ENCODE measurements at regions not wholly inside any gene's neighbourhood (a gene's known extent, or its start where the extent isn't known, plus 50 kb on each side); places are given as distances from the start of the nearest gene placed in this dataset.
"Not testable (repeated sequence)": the region's sequence is repeated elsewhere in the genome, so short reads cannot be mapped to it uniquely, and the experiment has no call there.

DNA sequence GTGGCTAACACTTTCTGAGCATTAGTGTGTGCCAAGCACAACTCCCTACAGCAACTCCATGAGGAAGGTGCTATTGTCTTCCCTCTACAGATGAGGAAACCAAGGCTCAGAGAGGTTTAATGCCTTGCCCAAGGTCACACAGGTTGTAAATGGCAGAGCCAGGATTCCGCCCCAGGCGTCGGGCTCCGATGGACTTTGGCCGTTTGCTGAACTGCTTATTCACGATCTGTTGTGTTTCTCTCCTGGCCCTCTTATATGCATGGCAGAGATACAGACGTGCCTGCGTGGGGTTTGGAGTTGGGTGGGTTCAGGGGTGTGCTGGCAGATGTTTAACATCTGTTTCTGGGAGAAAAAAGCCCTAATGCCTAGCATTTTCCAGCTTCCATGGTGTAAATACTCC, 117.4 kb downstream of the ZNF267 start:
- H2AFZ ChIP-seq (ENCODE audit: low read depth, low read length); H3K4me1 ChIP-seq (ENCODE audit: control insufficient read depth, insufficient read depth, low read depth, low read length); H3K9me3 ChIP-seq (ENCODE audit: control insufficient read depth, low read length); H4K91ac ChIP-seq (ENCODE audit: low read length); H3K23ac ChIP-seq (ENCODE audit: low read length in 2 of 2); H2BK12ac ChIP-seq (ENCODE audit: low read length in 2 of 2); H3K9ac ChIP-seq (ENCODE audit: low read length); H3K36me3 ChIP-seq (ENCODE audit: control insufficient read depth in 1 of 2, insufficient read depth in 2 of 2, low read depth in 1 of 2, low read length in 2 of 2); H3K4ac ChIP-seq (ENCODE audit: low read depth in 1 of 2, low read length in 2 of 2); H2AK5ac ChIP-seq (ENCODE audit: low read length, severe bottlenecking); H2BK5ac ChIP-seq (ENCODE audit: low read depth, low read length, poor library complexity, severe bottlenecking); H3K79me1 ChIP-seq (replicated peaks; ENCODE audit: low read length, poor library complexity, severe bottlenecking); H4K8ac ChIP-seq (ENCODE audit: low read length); DNase-seq; H3K27ac ChIP-seq (ENCODE audit: low read length, poor library complexity, severe bottlenecking); H2BK120ac ChIP-seq (ENCODE audit: low read depth, low read length); H3K4me2 ChIP-seq (ENCODE audit: low read length, poor library complexity, severe bottlenecking); H2BK15ac ChIP-seq (ENCODE audit: low read depth, poor library complexity, severe bottlenecking); H3K18ac ChIP-seq (ENCODE audit: low read depth in 1 of 2, low read length in 2 of 2); H3K14ac ChIP-seq (ENCODE audit: low read length in 2 of 2); H3K27me3 ChIP-seq (ENCODE audit: control insufficient read depth in 1 of 2, insufficient read depth in 1 of 2, low read length in 2 of 2); H3K4me3 ChIP-seq (ENCODE audit: insufficient read depth in 1 of 2, low read depth in 1 of 2, low read length in 2 of 2): not testable (repeated sequence)
- WGBS: 87% methylated on average over 5 of the region's 8 CpGs

DNA sequence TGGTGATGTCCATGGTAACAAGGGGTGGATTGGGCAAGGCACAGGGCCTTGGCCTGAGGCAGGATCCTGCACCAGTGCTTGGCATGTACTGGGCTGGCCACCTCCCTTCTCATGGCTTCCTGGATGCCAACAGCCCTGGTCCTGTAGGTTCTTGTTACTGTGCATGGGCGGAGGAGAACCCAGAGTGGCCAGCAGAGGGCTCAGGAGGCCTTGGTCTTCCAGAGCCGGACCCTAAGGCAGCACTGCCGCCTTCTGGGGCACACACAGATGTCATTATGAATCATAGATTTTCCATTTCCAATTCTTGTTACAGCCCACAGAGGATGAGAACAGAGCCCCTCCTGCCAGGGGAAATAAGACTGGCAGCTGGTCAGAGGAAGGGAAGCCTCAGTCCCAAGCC, 122.7 kb downstream of the ZNF267 start:
- WGBS: no CpG with 5 or more reads among the region's 3 CpGs
- not testable (repeated sequence) for H4K91ac ChIP-seq (ENCODE audit: low read length); H3K27ac ChIP-seq (ENCODE audit: low read length, poor library complexity, severe bottlenecking); H3K23ac ChIP-seq (ENCODE audit: low read length in 2 of 2); H3K4ac ChIP-seq (ENCODE audit: low read depth in 1 of 2, low read length in 2 of 2); H3K4me1 ChIP-seq (ENCODE audit: control insufficient read depth, insufficient read depth, low read depth, low read length); H3K79me1 ChIP-seq (replicated peaks; ENCODE audit: low read length, poor library complexity, severe bottlenecking); H3K4me2 ChIP-seq (ENCODE audit: low read length, poor library complexity, severe bottlenecking); H3K9me3 ChIP-seq (ENCODE audit: control insufficient read depth, low read length); H2BK5ac ChIP-seq (ENCODE audit: low read depth, low read length, poor library complexity, severe bottlenecking); H2AK5ac ChIP-seq (ENCODE audit: low read length, severe bottlenecking); H3K9ac ChIP-seq (ENCODE audit: low read length); H2BK15ac ChIP-seq (ENCODE audit: low read depth, poor library complexity, severe bottlenecking); H4K8ac ChIP-seq (ENCODE audit: low read length); H2BK120ac ChIP-seq (ENCODE audit: low read depth, low read length); H2BK12ac ChIP-seq (ENCODE audit: low read length in 2 of 2); DNase-seq; H3K27me3 ChIP-seq (ENCODE audit: control insufficient read depth in 1 of 2, insufficient read depth in 1 of 2, low read length in 2 of 2); H2AFZ ChIP-seq (ENCODE audit: low read depth, low read length); H3K4me3 ChIP-seq (ENCODE audit: insufficient read depth in 1 of 2, low read depth in 1 of 2, low read length in 2 of 2); H3K14ac ChIP-seq (ENCODE audit: low read length in 2 of 2); H3K18ac ChIP-seq (ENCODE audit: low read depth in 1 of 2, low read length in 2 of 2); H3K36me3 ChIP-seq (ENCODE audit: control insufficient read depth in 1 of 2, insufficient read depth in 2 of 2, low read depth in 1 of 2, low read length in 2 of 2)

- H3K23ac ChIP-seq (ENCODE audit: low read length in 2 of 2); H2BK15ac ChIP-seq (ENCODE audit: low read depth, poor library complexity, severe bottlenecking); H3K4ac ChIP-seq (ENCODE audit: low read depth in 1 of 2, low read length in 2 of 2); H4K91ac ChIP-seq (ENCODE audit: low read length); H3K79me1 ChIP-seq (replicated peaks; ENCODE audit: low read length, poor library complexity, severe bottlenecking); H2BK5ac ChIP-seq (ENCODE audit: low read depth, low read length, poor library complexity, severe bottlenecking); H2BK12ac ChIP-seq (ENCODE audit: low read length in 2 of 2); H3K27ac ChIP-seq (ENCODE audit: low read length, poor library complexity, severe bottlenecking); H3K18ac ChIP-seq (ENCODE audit: low read depth in 1 of 2, low read length in 2 of 2); H3K4me2 ChIP-seq (ENCODE audit: low read length, poor library complexity, severe bottlenecking); H3K9ac ChIP-seq (ENCODE audit: low read length); H3K27me3 ChIP-seq (ENCODE audit: control insufficient read depth in 1 of 2, insufficient read depth in 1 of 2, low read length in 2 of 2); H2AFZ ChIP-seq (ENCODE audit: low read depth, low read length); H3K4me3 ChIP-seq (ENCODE audit: insufficient read depth in 1 of 2, low read depth in 1 of 2, low read length in 2 of 2); H3K4me1 ChIP-seq (ENCODE audit: control insufficient read depth, insufficient read depth, low read depth, low read length); H2BK120ac ChIP-seq (ENCODE audit: low read depth, low read length); H3K36me3 ChIP-seq (ENCODE audit: control insufficient read depth in 1 of 2, insufficient read depth in 2 of 2, low read depth in 1 of 2, low read length in 2 of 2); H3K9me3 ChIP-seq (ENCODE audit: control insufficient read depth, low read length); H2AK5ac ChIP-seq (ENCODE audit: low read length, severe bottlenecking); H3K14ac ChIP-seq (ENCODE audit: low read length in 2 of 2); H4K8ac ChIP-seq (ENCODE audit: low read length); DNase-seq: not testable (repeated sequence)
- 81% methylated on average over 4 of the region's 9 CpGs for WGBS
Measured at GRCh38 chr16:32002496-32002895, 128.9 kb downstream of the ZNF267 start.

- not testable (repeated sequence) for H2BK12ac ChIP-seq (ENCODE audit: low read length in 2 of 2); H2AFZ ChIP-seq (ENCODE audit: low read depth, low read length); H3K27ac ChIP-seq (ENCODE audit: low read length, poor library complexity, severe bottlenecking); H3K27me3 ChIP-seq (ENCODE audit: control insufficient read depth in 1 of 2, insufficient read depth in 1 of 2, low read length in 2 of 2); H4K91ac ChIP-seq (ENCODE audit: low read length); H3K9ac ChIP-seq (ENCODE audit: low read length); H2BK5ac ChIP-seq (ENCODE audit: low read depth, low read length, poor library complexity, severe bottlenecking); DNase-seq; H3K23ac ChIP-seq (ENCODE audit: low read length in 2 of 2); H3K14ac ChIP-seq (ENCODE audit: low read length in 2 of 2); H3K18ac ChIP-seq (ENCODE audit: low read depth in 1 of 2, low read length in 2 of 2); H2AK5ac ChIP-seq (ENCODE audit: low read length, severe bottlenecking); H3K4me3 ChIP-seq (ENCODE audit: insufficient read depth in 1 of 2, low read depth in 1 of 2, low read length in 2 of 2); H2BK120ac ChIP-seq (ENCODE audit: low read depth, low read length); H3K4me2 ChIP-seq (ENCODE audit: low read length, poor library complexity, severe bottlenecking); H3K4ac ChIP-seq (ENCODE audit: low read depth in 1 of 2, low read length in 2 of 2); H3K4me1 ChIP-seq (ENCODE audit: control insufficient read depth, insufficient read depth, low read depth, low read length); H4K8ac ChIP-seq (ENCODE audit: low read length); H3K36me3 ChIP-seq (ENCODE audit: control insufficient read depth in 1 of 2, insufficient read depth in 2 of 2, low read depth in 1 of 2, low read length in 2 of 2); H3K9me3 ChIP-seq (ENCODE audit: control insufficient read depth, low read length); H3K79me1 ChIP-seq (replicated peaks; ENCODE audit: low read length, poor library complexity, severe bottlenecking); H2BK15ac ChIP-seq (ENCODE audit: low read depth, poor library complexity, severe bottlenecking)
- no CpG with 5 or more reads among the region's 7 CpGs for WGBS
Measured at GRCh38 chr16:32003819-32004218, 130.2 kb downstream of the ZNF267 start.

Data from mesenchymal stem cell (in vitro differentiated cells and primary cell).